GM18511 (cell line): ENCODE measurements at regions not wholly inside any gene's neighbourhood (a gene's known extent, or its start where the extent isn't known, plus 50 kb on each side); places are given as distances from the start of the nearest gene placed in this dataset.
"Not testable (repeated sequence)": the region's sequence is repeated elsewhere in the genome, so short reads cannot be mapped to it uniquely, and the experiment has no call there.

Experiments used
- ATAC-seq: cut with Tn5 transposase; IDR thresholded peaks from one replicate; pipeline ENCODE4 v1.9.1; 2021; ENCODE audit warnings: mild to moderate bottlenecking, moderate library complexity; ENCODE audit not compliant: unreplicated experiment

- no peak for ATAC-seq
Measured at GRCh38 chr4:114236171-114236769, 256.8 kb upstream of the ARSJ start.

GRCh38 chr4:114237997-114238396, 258.6 kb upstream of the ARSJ start:
- ATAC-seq, result no peak

GRCh38 chr4:114249561-114249960, 270.1 kb upstream of the ARSJ start:
- ATAC-seq, result no peak

GRCh38 chr4:114249976-114250375, 270.5 kb upstream of the ARSJ start:
- ATAC-seq, result no peak

GRCh38 chr4:114250439-114250891, 271.0 kb upstream of the ARSJ start:
- no peak for ATAC-seq

GRCh38 chr4:114251020-114251419, 271.6 kb upstream of the ARSJ start:
- no peak for ATAC-seq

GRCh38 chr4:114252499-114252898, 273.1 kb upstream of the ARSJ start:
- ATAC-seq, result no peak

GRCh38 chr4:114257501-114257900, 278.1 kb upstream of the ARSJ start:
- ATAC-seq, result no peak

- not testable (repeated sequence) for ATAC-seq
Measured at GRCh38 chr4:114262421-114262820, 283.0 kb upstream of the ARSJ start.

GRCh38 chr4:114263233-114263632, 283.8 kb upstream of the ARSJ start:
- ATAC-seq, result no peak

- no peak for ATAC-seq
Measured at GRCh38 chr4:114264452-114264851, 285.0 kb upstream of the ARSJ start.

GRCh38 chr4:114264877-114265291, 285.4 kb upstream of the ARSJ start:
- ATAC-seq, result no peak

GRCh38 chr4:114265342-114265741, 285.9 kb upstream of the ARSJ start:
- no peak for ATAC-seq

- ATAC-seq, result no peak
Measured at GRCh38 chr4:114267976-114268375, 288.5 kb upstream of the ARSJ start.

GRCh38 chr4:114271031-114271430, 291.6 kb upstream of the ARSJ start:
- no peak for ATAC-seq

GRCh38 chr4:114272226-114272625, 292.8 kb upstream of the ARSJ start:
- ATAC-seq, result no peak

- ATAC-seq, result no peak
Measured at GRCh38 chr4:114273238-114273637, 293.8 kb upstream of the ARSJ start.

GRCh38 chr4:114277690-114278089, 298.2 kb upstream of the ARSJ start:
- no peak for ATAC-seq

GRCh38 chr4:114279066-114279465, 299.6 kb upstream of the ARSJ start:
- no peak for ATAC-seq

GRCh38 chr4:114279711-114280110, 300.3 kb upstream of the ARSJ start:
- no peak for ATAC-seq

GRCh38 chr4:114280645-114281044, 301.2 kb upstream of the ARSJ start:
- ATAC-seq, result no peak

GRCh38 chr4:114281164-114281960, 301.9 kb upstream of the ARSJ start:
- ATAC-seq, result no peak
